SK-N-SH (cell line): ENCODE measurements at regions not wholly inside any gene's neighbourhood (a gene's known extent, or its start where the extent isn't known, plus 50 kb on each side); places are given as distances from the start of the nearest gene placed in this dataset.

ENCODE experiments used
- CTCF ChIA-PET: fragments of 300-600, 350-600 bp; formaldehyde crosslinking; extraction: SDS; loops from one replicate; lab custom pipeline; 2021; lab: Yijun Ruan, JAX
- POLR2A ChIA-PET: fragments of 350-600 bp; sonication (Branson Sonifier 250); formaldehyde crosslinking; extraction: SDS; loops from one replicate; lab custom pipeline; 2020; ENCODE audit warnings: antibody characterized with exemption, inconsistent platforms; lab: Yijun Ruan, JAX
- DNase-seq: peaks from one replicate; pipeline ENCODE4 v3.0.0; 2012
- H2AFZ ChIP-seq: fragments of 200-600 bp; sonication (generic); 2 replicates; pipeline ENCODE4 v1.8.1; 2016; ENCODE audit warnings: antibody characterized with exemption, mild to moderate bottlenecking, low read depth
- H3F3A ChIP-seq: fragments of 200-600 bp; sonication (generic); replicated peaks from 2 replicates; pipeline ENCODE3; 2016; ENCODE audit warnings: antibody characterized with exemption, mild to moderate bottlenecking; ENCODE audit not compliant: insufficient read depth
- H3K27ac ChIP-seq, 2 experiments: fragments of 200-500 bp in 1 of 2; fragments of 200-600 bp in 1 of 2; sonication (Bioruptor generic) in 1 of 2; sonication (generic), shearing (Covaris generic) in 1 of 2; 2 replicates each; pipeline versions ENCODE4 v1.5.1 to v1.6.1; 2014 to 2016; ENCODE audit warnings: low read depth in 2 of 2, inconsistent platforms in 1 of 2, low read length in 1 of 2, mild to moderate bottlenecking in 1 of 2, mixed read lengths in 1 of 2
- H3K27me3 ChIP-seq: fragments of 200-600 bp; sonication (generic), shearing (Covaris generic); 2 replicates; pipeline ENCODE4 v1.6.1; 2016; ENCODE audit warnings: mixed run types; ENCODE audit not compliant: insufficient read depth
- H3K36me3 ChIP-seq, 2 experiments: fragments of 200-500 bp in 1 of 2; fragments of 200-600 bp in 1 of 2; sonication (Bioruptor generic) in 1 of 2; sonication (generic) in 1 of 2; replicated peaks in 1 of 2; 2 replicates each; pipeline versions ENCODE3 to v1.5.1; 2014 to 2016; ENCODE audit warnings: low read length in 1 of 2, mild to moderate bottlenecking in 1 of 2; ENCODE audit not compliant: insufficient read depth in 2 of 2, control insufficient read depth in 1 of 2
- H3K4me1 ChIP-seq, 2 experiments: fragments of 200-500 bp in 1 of 2; fragments of 200-600 bp in 1 of 2; sonication (Bioruptor generic) in 1 of 2; sonication (generic), shearing (Covaris generic) in 1 of 2; 2 replicates each; pipeline versions ENCODE4 v1.5.1 to v1.6.1; 2014 to 2016; ENCODE audit warnings: low read depth in 1 of 2, low read length in 1 of 2, mixed run types in 1 of 2; ENCODE audit not compliant: insufficient read depth in 2 of 2, control insufficient read depth in 1 of 2
- H3K4me2 ChIP-seq: fragments of 200-600 bp; sonication (generic), shearing (Covaris generic); 2 replicates; pipeline ENCODE4 v1.6.1; 2017; ENCODE audit warnings: mixed run types
- H3K4me3 ChIP-seq, 2 experiments: fragments of 200-500 bp in 1 of 2; fragments of 200-600 bp in 1 of 2; sonication (Bioruptor generic) in 1 of 2; sonication (generic), shearing (Covaris generic) in 1 of 2; 2 replicates each; pipeline versions ENCODE4 v1.5.1 to v1.8.1; 2014 to 2016; ENCODE audit warnings: low read depth in 2 of 2, inconsistent platforms in 1 of 2, low read length in 1 of 2, mild to moderate bottlenecking in 1 of 2, mixed read lengths in 1 of 2, moderate library complexity in 1 of 2
- H3K79me2 ChIP-seq: fragments of 200-600 bp; sonication (generic); 2 replicates; pipeline ENCODE4 v1.8.1; 2017; ENCODE audit warnings: mild to moderate bottlenecking; ENCODE audit not compliant: insufficient read depth
- H3K9ac ChIP-seq: fragments of 200-600 bp; sonication (generic); 2 replicates; pipeline ENCODE4 v1.6.1; 2017; ENCODE audit warnings: mixed run types
- H3K9me2 ChIP-seq: fragments of 200-600 bp; sonication (generic); 2 replicates; pipeline ENCODE4 v1.6.1; 2017; ENCODE audit warnings: mixed run types
- H3K9me3 ChIP-seq: fragments of 200-600 bp; sonication (generic); 2 replicates; pipeline ENCODE4 v1.6.1; 2017; ENCODE audit warnings: mixed run types, mild to moderate bottlenecking, moderate library complexity
- H4K20me1 ChIP-seq: fragments of 200-600 bp; sonication (generic); 2 replicates; pipeline ENCODE4 v1.6.1; 2017; ENCODE audit warnings: mild to moderate bottlenecking, mixed run types; ENCODE audit not compliant: insufficient read depth
- CHD2 ChIP-seq: fragments of 150-350 bp; IDR thresholded peaks from 2 replicates; pipeline ENCODE4 v1.6.1; 2018; ENCODE audit warnings: low read length; ENCODE audit not compliant: partially characterized antibody
- EP300 ChIP-seq, 2 experiments: IDR thresholded peaks; 2 replicates each; pipeline versions ENCODE4 v1.4.0 to v1.6.1; 2012; ENCODE audit warnings: borderline replicate concordance in 1 of 2, low read depth in 1 of 2, low read length in 1 of 2
- FOSL2 ChIP-seq: IDR thresholded peaks from 2 replicates; pipeline ENCODE4 v1.4.0; 2012; ENCODE audit warnings: low read depth, mild to moderate bottlenecking, moderate library complexity, borderline replicate concordance
- MEF2A ChIP-seq: IDR thresholded peaks from 2 replicates; pipeline ENCODE4 v1.4.0; 2012; ENCODE audit warnings: low read depth, borderline replicate concordance
- NFIC ChIP-seq: IDR thresholded peaks from 2 replicates; pipeline ENCODE4 v1.4.0; 2012; ENCODE audit warnings: borderline replicate concordance
- RAD21 ChIP-seq: IDR thresholded peaks from 2 replicates; pipeline ENCODE4 v1.6.1; 2012; ENCODE audit warnings: mild to moderate bottlenecking, low read length
- RXRA ChIP-seq: IDR thresholded peaks from 2 replicates; pipeline ENCODE4 v1.4.0; 2012; ENCODE audit warnings: low read depth, mild to moderate bottlenecking, borderline replicate concordance
- TCF12 ChIP-seq: IDR thresholded peaks from 2 replicates; pipeline ENCODE4 v1.4.0; 2012
- WGBS: methylation state at CpG from one replicate; pipeline ENCODE4 v1.1.6; 2017; ENCODE audit warnings: low lambda C conversion rate; 5-methylcytosine and 5-hydroxymethylcytosine counted together
- TF ChIP-seq, protein P1 (sequence below): IDR thresholded peaks from 2 replicates; pipeline ENCODE4 v1.6.1; 2012; ENCODE audit warnings: mild to moderate bottlenecking, low read depth, low read length, moderate library complexity
- TF ChIP-seq, protein P2 (sequence below): IDR thresholded peaks from 2 replicates; pipeline ENCODE4; 2012
- TF ChIP-seq, protein P3 (sequence below): IDR thresholded peaks from 2 replicates; pipeline ENCODE4 v1.4.0; 2012; ENCODE audit warnings: low read depth

DNA sequence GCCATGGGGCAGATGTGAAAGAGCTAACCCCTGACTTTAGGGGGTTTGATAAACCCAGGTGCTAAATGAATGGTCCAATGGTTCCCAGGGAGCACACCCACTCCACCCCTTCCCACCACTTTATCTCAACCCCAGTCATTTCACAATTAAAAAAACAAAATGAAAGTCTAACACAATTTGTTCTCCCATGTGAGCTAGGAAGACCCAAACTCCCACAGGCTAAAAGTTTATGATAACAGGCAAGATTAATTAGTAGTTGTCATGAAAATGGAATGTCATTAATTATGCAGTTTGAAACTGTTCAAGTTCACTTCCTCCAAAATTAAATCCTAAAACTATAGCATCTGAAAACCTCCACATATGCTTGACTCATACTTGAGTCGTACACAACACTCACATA lies 63.3 kb upstream of the TPM1 start:
- H3F3A ChIP-seq: peaks cover 47% of the 10 kb centered on the region
- TF ChIP-seq TCF12: no peak
- no peak for TF ChIP-seq RXRA
- TF ChIP-seq, protein P1, sequence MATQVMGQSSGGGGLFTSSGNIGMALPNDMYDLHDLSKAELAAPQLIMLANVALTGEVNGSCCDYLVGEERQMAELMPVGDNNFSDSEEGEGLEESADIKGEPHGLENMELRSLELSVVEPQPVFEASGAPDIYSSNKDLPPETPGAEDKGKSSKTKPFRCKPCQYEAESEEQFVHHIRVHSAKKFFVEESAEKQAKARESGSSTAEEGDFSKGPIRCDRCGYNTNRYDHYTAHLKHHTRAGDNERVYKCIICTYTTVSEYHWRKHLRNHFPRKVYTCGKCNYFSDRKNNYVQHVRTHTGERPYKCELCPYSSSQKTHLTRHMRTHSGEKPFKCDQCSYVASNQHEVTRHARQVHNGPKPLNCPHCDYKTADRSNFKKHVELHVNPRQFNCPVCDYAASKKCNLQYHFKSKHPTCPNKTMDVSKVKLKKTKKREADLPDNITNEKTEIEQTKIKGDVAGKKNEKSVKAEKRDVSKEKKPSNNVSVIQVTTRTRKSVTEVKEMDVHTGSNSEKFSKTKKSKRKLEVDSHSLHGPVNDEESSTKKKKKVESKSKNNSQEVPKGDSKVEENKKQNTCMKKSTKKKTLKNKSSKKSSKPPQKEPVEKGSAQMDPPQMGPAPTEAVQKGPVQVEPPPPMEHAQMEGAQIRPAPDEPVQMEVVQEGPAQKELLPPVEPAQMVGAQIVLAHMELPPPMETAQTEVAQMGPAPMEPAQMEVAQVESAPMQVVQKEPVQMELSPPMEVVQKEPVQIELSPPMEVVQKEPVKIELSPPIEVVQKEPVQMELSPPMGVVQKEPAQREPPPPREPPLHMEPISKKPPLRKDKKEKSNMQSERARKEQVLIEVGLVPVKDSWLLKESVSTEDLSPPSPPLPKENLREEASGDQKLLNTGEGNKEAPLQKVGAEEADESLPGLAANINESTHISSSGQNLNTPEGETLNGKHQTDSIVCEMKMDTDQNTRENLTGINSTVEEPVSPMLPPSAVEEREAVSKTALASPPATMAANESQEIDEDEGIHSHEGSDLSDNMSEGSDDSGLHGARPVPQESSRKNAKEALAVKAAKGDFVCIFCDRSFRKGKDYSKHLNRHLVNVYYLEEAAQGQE: no peak
- TF ChIP-seq, protein P2, sequence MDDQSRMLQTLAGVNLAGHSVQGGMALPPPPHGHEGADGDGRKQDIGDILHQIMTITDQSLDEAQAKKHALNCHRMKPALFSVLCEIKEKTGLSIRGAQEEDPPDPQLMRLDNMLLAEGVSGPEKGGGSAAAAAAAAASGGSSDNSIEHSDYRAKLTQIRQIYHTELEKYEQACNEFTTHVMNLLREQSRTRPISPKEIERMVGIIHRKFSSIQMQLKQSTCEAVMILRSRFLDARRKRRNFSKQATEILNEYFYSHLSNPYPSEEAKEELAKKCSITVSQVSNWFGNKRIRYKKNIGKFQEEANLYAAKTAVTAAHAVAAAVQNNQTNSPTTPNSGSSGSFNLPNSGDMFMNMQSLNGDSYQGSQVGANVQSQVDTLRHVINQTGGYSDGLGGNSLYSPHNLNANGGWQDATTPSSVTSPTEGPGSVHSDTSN: no peak
- no peak for TF ChIP-seq RAD21
- no peak for TF ChIP-seq FOSL2
- no peaks in the 10 kb centered on the region for H4K20me1 ChIP-seq
- peak overlapping the region; percentile 46; the same call in 1 of the 2 replicates for H3K4me2 ChIP-seq
- ChIA-PET POLR2A (no interaction called here), CTCF (no interaction called here)
- H3K36me3 ChIP-seq: no peaks in the 10 kb centered on the region
- no peaks in the 10 kb centered on the region for H3K9me2 ChIP-seq
- peaks cover 18 to 33% of the 10 kb centered on the region in 2 experiments for H3K4me1 ChIP-seq
- H2AFZ ChIP-seq: no peak overlapping the region
- 82% methylated on average over 1 of the region's 1 CpG for WGBS
- peaks cover 8% of the 10 kb centered on the region; the same call in 1 of the 2 replicates for H3K79me2 ChIP-seq
- H3K9me3 ChIP-seq: no peaks in the 10 kb centered on the region
- H3K27me3 ChIP-seq: no peaks in the 10 kb centered on the region
- H3K4me3 ChIP-seq: no peak overlapping the region
- H3K9ac ChIP-seq: no peak overlapping the region; the same call in 1 of the 2 replicates
- H3K27ac ChIP-seq: peak overlapping the region; percentile 41 to 94; a peak in 3 of 4 replicates
- DNase-seq: no peak

- Histone ChIP-seq H3K36me3 (no peaks in the 10 kb centered on the region), H3K4me2 (no peak overlapping the region), H3K9me2 (no peaks in the 10 kb centered on the region), H3F3A (peaks cover 46% of the 10 kb centered on the region), H3K27ac (no peak overlapping the region), H2AFZ (no peak overlapping the region), H3K4me1 (peaks cover 23 to 35% of the 10 kb centered on the region in 2 experiments), H4K20me1 (no peaks in the 10 kb centered on the region), H3K79me2 (peaks cover 8% of the 10 kb centered on the region; the same call in 1 of the 2 replicates), H3K27me3 (no peaks in the 10 kb centered on the region), H3K9ac (no peak overlapping the region), H3K4me3 (no peak overlapping the region), H3K9me3 (no peaks in the 10 kb centered on the region)
- WGBS: 94% methylated on average over 3 of the region's 3 CpGs
- DNase-seq: no peak
- TF ChIP-seq EP300 (IDR thresholded peaks at IDR 0.05; ENCODE audit: borderline replicate concordance in 1 of 2, low read depth in 1 of 2, low read length in 1 of 2) (no peak), MEF2A (no peak), CHD2 (no peak), RAD21 (no peak), NFIC (no peak)
- TF ChIP-seq, protein P3, sequence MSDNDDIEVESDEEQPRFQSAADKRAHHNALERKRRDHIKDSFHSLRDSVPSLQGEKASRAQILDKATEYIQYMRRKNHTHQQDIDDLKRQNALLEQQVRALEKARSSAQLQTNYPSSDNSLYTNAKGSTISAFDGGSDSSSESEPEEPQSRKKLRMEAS: no peak
- ChIA-PET CTCF (interaction anchor here (0.8 kb wide), 1 partner anchor 68 kb away, joined by 3 read pairs; no protein-coding TSS in a partner anchor), POLR2A (no interaction called here)
These were observed 61.5 kb upstream of the TPM1 start for GRCh38 chr15:62981071-62981470.
